SJCRH30 (cell line): ENCODE measurements at regions not wholly inside any gene's neighbourhood (a gene's known extent, or its start where the extent isn't known, plus 50 kb on each side); places are given as distances from the start of the nearest gene placed in this dataset.
A peak's percentile ranks its signal among the peaks of the same experiment; 100 is the strongest.
"Not testable (repeated sequence)": the region's sequence is repeated elsewhere in the genome, so short reads cannot be mapped to it uniquely, and the experiment has no call there.

ENCODE experiments used
- DNase-seq, 2 experiments: peaks; one replicate each; pipeline ENCODE4 v3.0.0-alpha.2; 2015 to 2020
- H3K27ac ChIP-seq: fragments of 250-450 bp; sonication (Bioruptor Pico); 2 replicates; pipeline ENCODE4 v1.5.1; 2020; ENCODE audit warnings: mild to moderate bottlenecking, moderate library complexity
- H3K27me3 ChIP-seq: fragments of 250-450 bp; sonication (Bioruptor Pico); 2 replicates; pipeline ENCODE4 v1.5.1; 2020; ENCODE audit warnings: mild to moderate bottlenecking, moderate library complexity
- H3K36me3 ChIP-seq: fragments of 250-450 bp; sonication (Bioruptor Pico); 2 replicates; pipeline ENCODE4 v1.5.1; 2020; ENCODE audit warnings: mild to moderate bottlenecking, moderate library complexity
- H3K4me1 ChIP-seq: fragments of 250-450 bp; sonication (Bioruptor Pico); 2 replicates; pipeline ENCODE4 v1.5.1; 2020; ENCODE audit warnings: mild to moderate bottlenecking, moderate library complexity
- H3K4me3 ChIP-seq: fragments of 250-450 bp; sonication (Bioruptor Pico); 2 replicates; pipeline ENCODE4 v1.5.1; 2020; ENCODE audit warnings: mild to moderate bottlenecking, moderate library complexity
- H3K9me3 ChIP-seq: fragments of 250-450 bp; sonication (Bioruptor Pico); replicated peaks from 2 replicates; pipeline ENCODE4 v1.5.1; 2020; ENCODE audit warnings: mild to moderate bottlenecking, moderate library complexity

GRCh38 chr4:114442856-114443255 is 155.8 kb upstream of the UGT8 start:
- no peak for DNase-seq
- no peaks in the 10 kb centered on the region for H3K9me3 ChIP-seq
- no peaks in the 10 kb centered on the region for H3K27me3 ChIP-seq
- H3K4me3 ChIP-seq: no peak overlapping the region
- H3K36me3 ChIP-seq: no peaks in the 10 kb centered on the region
- H3K4me1 ChIP-seq: no peaks in the 10 kb centered on the region
- H3K27ac ChIP-seq: no peak overlapping the region

- H3K36me3 ChIP-seq: no peaks in the 10 kb centered on the region
Measured at GRCh38 chr4:114444211-114444610, 154.4 kb upstream of the UGT8 start.

DNA sequence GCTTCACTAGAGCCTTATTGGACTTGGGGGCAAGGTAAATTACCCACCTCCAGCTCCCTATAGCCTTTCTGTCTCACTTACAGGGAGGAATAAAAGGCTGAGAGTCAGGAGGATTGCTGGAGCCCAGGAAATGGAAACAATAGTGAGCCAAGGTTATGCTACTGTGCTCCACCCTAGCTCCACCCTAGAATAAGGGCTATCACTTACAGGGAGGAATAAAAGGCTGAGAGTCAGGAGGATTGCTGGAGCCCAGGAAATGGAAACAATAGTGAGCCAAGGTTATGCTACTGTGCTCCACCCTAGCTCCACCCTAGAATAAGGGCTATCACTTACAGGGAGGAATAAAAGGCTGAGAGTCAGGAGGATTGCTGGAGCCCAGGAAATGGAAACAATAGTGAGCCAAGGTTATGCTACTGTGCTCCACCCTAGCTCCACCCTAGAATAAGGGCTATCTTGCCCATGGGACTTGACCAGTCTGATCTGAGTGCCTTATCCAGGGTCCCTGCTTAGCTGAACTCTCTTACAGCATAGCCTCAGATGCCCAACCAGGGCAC is 150.6 kb upstream of the UGT8 start:
- not testable (repeated sequence) for DNase-seq, H3K9me3 ChIP-seq, H3K4me1 ChIP-seq, H3K27me3 ChIP-seq, H3K27ac ChIP-seq, H3K36me3 ChIP-seq, H3K4me3 ChIP-seq

More at GRCh38 chr4:114444211-114444610, 154.4 kb upstream of the UGT8 start:
- no peak overlapping the region for H3K27ac ChIP-seq
- no peaks in the 10 kb centered on the region for H3K9me3 ChIP-seq
- no peaks in the 10 kb centered on the region for H3K27me3 ChIP-seq
- H3K4me1 ChIP-seq: no peaks in the 10 kb centered on the region
- no peak for DNase-seq
- H3K4me3 ChIP-seq: no peak overlapping the region

- Histone ChIP-seq H3K4me3 (no peak overlapping the region), H3K9me3 (no peaks in the 10 kb centered on the region), H3K27ac (no peak overlapping the region), H3K36me3 (no peaks in the 10 kb centered on the region), H3K4me1 (no peaks in the 10 kb centered on the region), H3K27me3 (no peaks in the 10 kb centered on the region)
- DNase-seq: no peak
Measured at GRCh38 chr4:114458728-114459127, 139.9 kb upstream of the UGT8 start.

DNA sequence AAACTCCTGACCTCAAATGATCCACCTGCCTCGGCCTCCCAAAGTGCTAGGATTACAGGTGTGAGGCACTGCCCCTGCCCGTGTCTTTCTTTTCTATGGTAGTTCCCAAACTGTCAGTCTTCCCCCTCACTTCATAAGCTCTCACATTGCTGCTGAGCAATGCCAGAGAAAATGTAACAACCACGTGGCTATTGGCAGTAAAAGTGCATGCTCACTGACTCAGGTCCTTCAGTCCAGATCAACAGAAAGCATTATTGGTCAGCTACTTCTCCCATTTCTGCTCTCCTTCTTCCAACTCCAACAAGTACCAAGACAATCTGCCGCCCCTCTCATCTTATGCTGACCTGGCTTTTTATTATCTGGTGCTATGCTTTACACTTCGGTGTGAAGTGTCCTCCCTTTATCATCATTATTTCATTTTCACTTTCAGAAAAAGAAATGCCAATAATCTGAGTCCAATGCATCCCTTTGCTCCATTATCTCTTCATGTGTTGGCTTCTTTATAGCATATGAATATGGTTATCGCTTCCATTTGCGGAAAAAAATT is 133.8 kb upstream of the UGT8 start:
- Histone ChIP-seq H3K9me3 (no peaks in the 10 kb centered on the region), H3K36me3 (no peaks in the 10 kb centered on the region), H3K4me1 (no peaks in the 10 kb centered on the region), H3K4me3 (no peak overlapping the region), H3K27ac (no peak overlapping the region), H3K27me3 (no peaks in the 10 kb centered on the region)
- no peak for DNase-seq

GRCh38 chr4:114465766-114466165 is 132.8 kb upstream of the UGT8 start:
- H3K27ac ChIP-seq: no peak overlapping the region
- H3K36me3 ChIP-seq: no peaks in the 10 kb centered on the region
- H3K9me3 ChIP-seq: no peaks in the 10 kb centered on the region
- no peak for DNase-seq
- no peak overlapping the region for H3K4me3 ChIP-seq
- no peaks in the 10 kb centered on the region for H3K27me3 ChIP-seq
- H3K4me1 ChIP-seq: no peaks in the 10 kb centered on the region

DNA sequence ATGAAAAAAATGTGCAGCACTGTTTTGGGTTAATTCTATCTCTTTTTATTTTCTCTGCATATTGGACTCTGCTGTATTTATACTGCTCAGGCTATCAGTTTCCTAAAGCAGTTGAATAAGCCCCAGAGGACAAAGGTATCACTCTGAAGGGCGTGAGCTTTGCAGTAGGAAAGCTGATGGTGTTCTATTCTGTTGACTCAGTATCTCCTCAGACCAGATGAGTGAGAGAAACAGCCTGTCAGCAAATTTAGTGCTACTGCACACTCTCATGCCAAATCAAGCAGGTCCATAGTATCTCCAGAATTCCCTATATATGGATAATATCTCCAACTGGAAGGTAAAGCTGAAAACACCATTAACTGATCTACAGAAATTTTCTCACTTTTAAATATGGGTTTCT is 132.3 kb upstream of the UGT8 start:
- no peak overlapping the region for H3K27ac ChIP-seq
- no peak for DNase-seq
- H3K27me3 ChIP-seq: no peaks in the 10 kb centered on the region
- no peaks in the 10 kb centered on the region for H3K4me1 ChIP-seq
- H3K36me3 ChIP-seq: no peaks in the 10 kb centered on the region
- H3K4me3 ChIP-seq: no peak overlapping the region
- no peaks in the 10 kb centered on the region for H3K9me3 ChIP-seq

DNA sequence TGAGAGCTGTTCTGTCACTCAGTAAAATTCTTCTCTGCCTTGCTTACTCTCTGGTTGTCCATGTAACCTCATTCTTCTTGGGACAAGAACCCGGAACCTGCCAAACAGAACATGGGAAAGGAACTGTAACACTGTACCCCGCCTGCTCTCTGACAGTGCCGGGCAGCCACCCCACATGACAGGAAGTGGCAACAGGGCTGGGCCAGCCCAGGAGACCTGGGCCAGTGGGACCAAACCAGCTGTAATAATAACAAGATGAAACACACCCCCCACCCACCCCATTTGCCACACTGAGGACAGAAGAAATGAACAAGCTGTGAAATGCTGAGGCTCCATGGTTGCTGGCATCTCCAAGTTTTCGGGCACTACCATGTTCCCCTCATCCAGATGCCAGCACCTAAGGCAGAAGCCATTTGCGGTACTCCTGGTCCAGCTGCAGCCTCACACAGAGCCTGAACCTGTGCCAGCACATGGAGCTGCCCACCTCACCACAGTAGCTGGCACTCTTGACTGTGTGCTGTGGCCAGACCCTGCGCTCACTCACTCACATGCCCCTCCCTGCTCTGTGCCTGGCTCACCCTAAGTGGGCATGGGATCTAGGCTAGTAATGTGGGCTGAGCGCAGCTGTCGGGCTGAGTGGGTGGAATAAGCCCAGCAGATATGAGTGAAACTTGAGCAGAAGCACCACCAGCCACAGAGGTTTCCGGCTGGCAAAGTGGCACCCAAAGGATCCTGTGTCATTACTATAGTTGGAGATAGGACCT is 126.2 kb upstream of the UGT8 start:
- Histone ChIP-seq H3K4me3 (no peak overlapping the region), H3K27ac (no peak overlapping the region), H3K36me3 (no peaks in the 10 kb centered on the region; the same call in 1 of the 2 replicates), H3K9me3 (no peaks in the 10 kb centered on the region), H3K27me3 (no peaks in the 10 kb centered on the region), H3K4me1 (no peaks in the 10 kb centered on the region)
- peak; percentile 10 to 46 for DNase-seq

DNA sequence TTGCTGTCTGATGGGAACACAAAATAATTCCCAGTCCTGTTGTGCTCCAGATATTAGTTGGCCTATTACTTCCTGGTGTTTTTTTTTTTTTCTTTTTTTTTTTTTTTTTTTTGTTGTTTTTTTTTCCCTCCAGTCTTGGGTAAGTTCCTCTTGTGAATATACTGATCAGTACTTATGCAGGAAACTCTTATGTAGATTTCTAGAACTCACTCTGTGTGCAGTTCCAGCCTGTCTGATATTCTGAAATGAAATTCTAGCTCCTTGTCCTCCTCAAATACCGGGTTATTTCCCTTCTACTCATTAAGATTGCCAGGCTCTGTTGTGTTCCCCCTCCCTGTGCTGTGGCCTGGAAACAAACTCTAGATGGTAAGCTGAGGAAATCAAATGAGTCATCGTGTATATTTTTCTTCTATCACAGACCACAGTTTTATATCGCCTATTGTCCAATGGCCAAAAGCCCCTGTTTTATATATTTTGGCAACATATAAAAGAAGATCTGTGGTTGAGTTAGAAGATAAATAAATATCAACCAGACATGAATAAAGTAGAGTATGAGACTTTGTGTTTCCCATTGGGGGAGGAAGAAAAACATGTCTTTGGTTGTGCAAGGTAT is 124.3 kb upstream of the UGT8 start:
- Histone ChIP-seq H3K4me3 (no peak overlapping the region), H3K9me3 (no peaks in the 10 kb centered on the region), H3K4me1 (no peaks in the 10 kb centered on the region), H3K27me3 (no peaks in the 10 kb centered on the region), H3K36me3 (no peaks in the 10 kb centered on the region; the same call in 1 of the 2 replicates), H3K27ac (no peak overlapping the region)
- no peak for DNase-seq

GRCh38 chr4:114476310-114476709 is 122.3 kb upstream of the UGT8 start:
- no peaks in the 10 kb centered on the region for H3K4me1 ChIP-seq
- DNase-seq: no peak
- H3K4me3 ChIP-seq: no peak overlapping the region
- H3K27ac ChIP-seq: no peak overlapping the region
- no peaks in the 10 kb centered on the region for H3K27me3 ChIP-seq
- no peaks in the 10 kb centered on the region; the same call in 1 of the 2 replicates for H3K36me3 ChIP-seq
- H3K9me3 ChIP-seq: no peaks in the 10 kb centered on the region; the same call in 1 of the 2 replicates

DNA sequence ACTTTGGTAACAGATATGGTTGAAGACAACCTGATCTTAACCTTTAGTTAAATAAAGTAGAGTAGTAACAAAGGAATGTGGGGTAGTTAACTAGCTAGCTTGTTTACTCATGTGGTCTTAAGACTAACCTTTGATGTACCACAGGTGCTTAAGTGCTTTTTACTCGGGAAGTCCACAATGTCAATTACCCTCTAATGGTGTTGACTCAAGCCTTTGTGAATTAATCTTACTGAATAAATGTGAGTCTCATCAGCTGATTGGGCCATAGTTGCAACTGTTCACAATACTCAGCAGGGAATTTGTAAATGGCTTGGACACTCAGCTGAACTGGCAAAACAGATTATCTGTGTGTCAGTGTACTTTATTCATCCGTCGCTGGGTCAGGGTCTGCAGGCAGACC is 119.0 kb upstream of the UGT8 start:
- DNase-seq: no peak
- Histone ChIP-seq H3K36me3 (no peaks in the 10 kb centered on the region; the same call in 1 of the 2 replicates), H3K27ac (no peak overlapping the region), H3K27me3 (no peaks in the 10 kb centered on the region), H3K4me3 (no peak overlapping the region), H3K9me3 (no peaks in the 10 kb centered on the region; the same call in 1 of the 2 replicates), H3K4me1 (no peaks in the 10 kb centered on the region)

- no peaks in the 10 kb centered on the region for H3K4me1 ChIP-seq
Measured at GRCh38 chr4:114481856-114482255, 116.8 kb upstream of the UGT8 start.

DNA sequence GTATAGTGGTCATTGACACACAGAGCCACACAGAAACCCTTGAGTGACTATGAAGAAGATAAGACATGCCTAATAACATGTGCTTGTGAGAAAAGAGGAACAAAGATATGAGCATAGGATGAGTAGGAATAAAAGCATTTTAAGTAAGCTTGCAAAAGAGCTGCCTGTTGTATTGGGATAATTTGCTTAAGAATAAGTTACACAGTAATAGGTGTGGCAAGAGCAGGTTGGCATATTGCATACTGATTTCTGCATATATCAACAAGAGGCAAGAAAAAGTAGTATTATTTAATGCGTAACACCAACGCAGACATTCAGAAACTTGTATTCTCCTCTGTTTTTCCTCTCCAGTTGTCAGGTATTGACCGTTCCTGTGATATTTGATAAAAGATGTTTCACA is 111.5 kb upstream of the UGT8 start:
- no peak for DNase-seq
- Histone ChIP-seq H3K36me3 (no peaks in the 10 kb centered on the region), H3K27me3 (no peaks in the 10 kb centered on the region), H3K4me1 (no peaks in the 10 kb centered on the region), H3K4me3 (no peak overlapping the region), H3K27ac (no peak overlapping the region), H3K9me3 (no peaks in the 10 kb centered on the region)

More at GRCh38 chr4:114481856-114482255, 116.8 kb upstream of the UGT8 start:
- Histone ChIP-seq H3K36me3 (no peaks in the 10 kb centered on the region), H3K4me3 (no peak overlapping the region), H3K9me3 (no peaks in the 10 kb centered on the region; the same call in 1 of the 2 replicates), H3K27me3 (no peaks in the 10 kb centered on the region), H3K27ac (no peak overlapping the region)
- DNase-seq: no peak

DNA sequence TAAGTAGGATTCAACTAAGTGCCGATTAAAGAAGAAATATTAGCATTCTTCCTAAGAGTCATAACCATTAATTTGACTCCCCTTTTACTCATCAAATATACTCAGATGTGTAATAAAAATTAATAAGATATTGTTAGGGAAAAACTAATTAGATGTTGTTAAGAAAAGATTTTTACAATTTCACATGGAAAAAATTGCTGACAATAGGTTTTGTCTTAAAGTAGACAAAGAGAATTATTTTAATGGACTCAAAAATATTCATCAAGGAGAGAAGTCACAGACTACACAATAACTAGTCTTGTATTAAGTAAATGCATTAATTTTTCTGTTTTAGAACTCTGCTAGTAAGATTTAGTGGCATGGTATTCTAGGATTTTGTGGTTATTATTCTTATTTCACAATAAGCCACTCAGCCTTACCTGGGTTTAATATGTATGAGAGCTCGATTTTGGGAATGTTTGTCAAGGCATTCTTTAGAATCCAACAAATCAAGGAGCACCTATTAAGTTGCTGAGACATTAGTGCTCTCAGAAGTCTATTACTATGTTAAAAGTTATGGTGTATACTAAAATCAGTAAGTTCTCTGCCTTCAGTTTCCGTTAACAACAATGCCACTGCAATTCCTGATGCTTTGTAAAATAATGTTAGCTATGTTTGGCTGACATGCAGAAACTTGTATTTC is 110.2 kb upstream of the UGT8 start:
- H3K4me3 ChIP-seq: no peak overlapping the region
- no peaks in the 10 kb centered on the region for H3K36me3 ChIP-seq
- no peaks in the 10 kb centered on the region for H3K9me3 ChIP-seq
- no peaks in the 10 kb centered on the region for H3K27me3 ChIP-seq
- H3K27ac ChIP-seq: no peak overlapping the region
- DNase-seq: no peak
- no peaks in the 10 kb centered on the region for H3K4me1 ChIP-seq
